Colonic mucosa (tissue), 4 donors: ENCODE measurements at regions not wholly inside any gene's neighbourhood (a gene's known extent, or its start where the extent isn't known, plus 50 kb on each side); places are given as distances from the start of the nearest gene placed in this dataset.

Experiments used
- DNase-seq: peaks from one replicate; pipeline ENCODE4 v3.0.0-alpha.2; 2020
- H3K27ac ChIP-seq: fragments of 200-600 bp; one replicate; pipeline ENCODE4 v1.8.0; 2021
- H3K27me3 ChIP-seq: fragments of 200-600 bp; one replicate; pipeline ENCODE4 v1.8.0; 2021
- H3K36me3 ChIP-seq: fragments of 200-600 bp; one replicate; pipeline ENCODE4 v1.8.0; 2021
- H3K4me1 ChIP-seq: fragments of 200-600 bp; one replicate; pipeline ENCODE4 v1.8.0; 2021; ENCODE audit warnings: mild to moderate bottlenecking
- H3K4me3 ChIP-seq: fragments of 200-600 bp; one replicate; pipeline ENCODE4 v1.8.0; 2021
- H3K9ac ChIP-seq, 2 donors: one replicate each; pipeline ENCODE4 v1.7.0; 2013; ENCODE audit warnings: control low read depth in 2 of 2, low read depth in 2 of 2, low read length in 2 of 2
- H3K9me3 ChIP-seq: fragments of 200-600 bp; one replicate; pipeline ENCODE4 v1.8.0; 2021
- intact Hi-C: fragments of 100-400 bp; cut with DNase I; formaldehyde crosslinking; loops from one replicate; pipeline ENCODE4 v1.14.1; 2022
- TF ChIP-seq, protein P1 (sequence below): fragments of 200-600 bp; IDR thresholded peaks from one replicate; pipeline ENCODE4 v1.8.0; 2022; ENCODE audit warnings: antibody characterized with exemption, mild to moderate bottlenecking
- donor health status: healthy.
- donor health status: DM: no; HTN: no; CAD: no.
- donor health status: DM: no; HTN: no; CAD: no.

DNA sequence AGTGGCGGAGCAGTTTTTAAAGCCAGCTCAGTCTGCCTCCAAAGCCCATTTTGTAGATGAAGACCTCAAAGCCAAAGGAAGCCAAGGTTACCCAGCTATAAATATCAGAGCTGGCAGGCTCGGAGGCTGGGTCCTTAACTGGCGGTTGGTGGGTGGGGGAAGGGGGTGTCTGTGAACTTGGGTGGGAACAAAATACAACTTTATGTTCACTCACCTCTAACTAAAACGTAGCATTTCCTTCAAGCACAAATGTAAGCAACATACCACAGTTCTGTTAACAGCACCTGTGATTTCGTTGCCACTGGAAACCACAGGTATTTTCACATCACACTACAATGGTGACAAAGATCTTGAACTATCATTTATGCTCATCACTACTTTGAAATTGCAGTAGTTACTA is 99.7 kb upstream of the SYT13 start:
- TF ChIP-seq, protein P1, sequence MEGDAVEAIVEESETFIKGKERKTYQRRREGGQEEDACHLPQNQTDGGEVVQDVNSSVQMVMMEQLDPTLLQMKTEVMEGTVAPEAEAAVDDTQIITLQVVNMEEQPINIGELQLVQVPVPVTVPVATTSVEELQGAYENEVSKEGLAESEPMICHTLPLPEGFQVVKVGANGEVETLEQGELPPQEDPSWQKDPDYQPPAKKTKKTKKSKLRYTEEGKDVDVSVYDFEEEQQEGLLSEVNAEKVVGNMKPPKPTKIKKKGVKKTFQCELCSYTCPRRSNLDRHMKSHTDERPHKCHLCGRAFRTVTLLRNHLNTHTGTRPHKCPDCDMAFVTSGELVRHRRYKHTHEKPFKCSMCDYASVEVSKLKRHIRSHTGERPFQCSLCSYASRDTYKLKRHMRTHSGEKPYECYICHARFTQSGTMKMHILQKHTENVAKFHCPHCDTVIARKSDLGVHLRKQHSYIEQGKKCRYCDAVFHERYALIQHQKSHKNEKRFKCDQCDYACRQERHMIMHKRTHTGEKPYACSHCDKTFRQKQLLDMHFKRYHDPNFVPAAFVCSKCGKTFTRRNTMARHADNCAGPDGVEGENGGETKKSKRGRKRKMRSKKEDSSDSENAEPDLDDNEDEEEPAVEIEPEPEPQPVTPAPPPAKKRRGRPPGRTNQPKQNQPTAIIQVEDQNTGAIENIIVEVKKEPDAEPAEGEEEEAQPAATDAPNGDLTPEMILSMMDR, result no peak
- Histone ChIP-seq H3K4me3 (no peak overlapping the region), H3K36me3 (no peaks in the 10 kb centered on the region), H3K9me3 (no peaks in the 10 kb centered on the region), H3K27ac (no peak overlapping the region), H3K4me1 (no peaks in the 10 kb centered on the region), H3K27me3 (no peaks in the 10 kb centered on the region), H3K9ac (no peak overlapping the region)
- intact Hi-C loops, result no loop called here
- no peak for DNase-seq

GRCh38 chr11:45385423-45385822 is 99.3 kb upstream of the SYT13 start:
- Histone ChIP-seq H3K9me3 (no peaks in the 10 kb centered on the region), H3K4me1 (no peaks in the 10 kb centered on the region), H3K9ac (no peak overlapping the region), H3K4me3 (no peak overlapping the region), H3K27ac (no peak overlapping the region), H3K36me3 (no peaks in the 10 kb centered on the region), H3K27me3 (no peaks in the 10 kb centered on the region)
- intact Hi-C loops, result no loop called here
- no peak for DNase-seq
- TF ChIP-seq, protein P1, result no peak

GRCh38 chr11:45384711-45385241 is 98.6 kb upstream of the SYT13 start:
- intact Hi-C loops, result no loop called here
- no peak overlapping the region for H3K4me3 ChIP-seq
- TF ChIP-seq, protein P1, result no peak
- H3K9ac ChIP-seq, result no peak overlapping the region
- H3K4me1 ChIP-seq, result no peaks in the 10 kb centered on the region
- no peak overlapping the region for H3K27ac ChIP-seq
- no peaks in the 10 kb centered on the region for H3K36me3 ChIP-seq
- no peaks in the 10 kb centered on the region for H3K9me3 ChIP-seq
- H3K27me3 ChIP-seq, result no peaks in the 10 kb centered on the region
- no peak for DNase-seq

GRCh38 chr11:45384016-45384415 is 97.9 kb upstream of the SYT13 start:
- intact Hi-C loops, result no loop called here
- Histone ChIP-seq H3K27ac (no peak overlapping the region), H3K4me3 (no peak overlapping the region), H3K36me3 (no peaks in the 10 kb centered on the region), H3K9ac (no peak overlapping the region), H3K9me3 (no peaks in the 10 kb centered on the region), H3K4me1 (no peaks in the 10 kb centered on the region), H3K27me3 (no peaks in the 10 kb centered on the region)
- DNase-seq, result no peak
- TF ChIP-seq, protein P1, result no peak

- no peak for DNase-seq
- Histone ChIP-seq H3K4me1 (no peaks in the 10 kb centered on the region), H3K27ac (no peak overlapping the region), H3K9ac (no peak overlapping the region), H3K9me3 (no peaks in the 10 kb centered on the region), H3K36me3 (no peaks in the 10 kb centered on the region), H3K4me3 (no peak overlapping the region), H3K27me3 (no peaks in the 10 kb centered on the region)
- TF ChIP-seq, protein P1, result no peak
- intact Hi-C loops, result no loop called here
Measured at GRCh38 chr11:45383224-45383623, 97.1 kb upstream of the SYT13 start.
